Keratinocyte (primary cell): ENCODE measurements at regions not wholly inside any gene's neighbourhood (a gene's known extent, or its start where the extent isn't known, plus 50 kb on each side); places are given as distances from the start of the nearest gene placed in this dataset.

ENCODE experiments used
- DNase-seq: peaks from one replicate; pipeline ENCODE4 v3.0.0-alpha.2; 2011; ENCODE audit warnings: low read depth, missing footprints, low spot score
- FAIRE-seq: peaks from 2 replicates; lab custom pipeline; 2011; peaks lifted over from hg19 to GRCh38; lab: Jason Lieb, UNC
- H2AFZ ChIP-seq: 2 replicates; pipeline ENCODE4 v1.6.0; 2012; ENCODE audit warnings: low read length, control low read depth, inconsistent platforms; ENCODE audit not compliant: control insufficient read depth
- H3K27ac ChIP-seq: 2 replicates; pipeline ENCODE4 v1.5.1; 2011; ENCODE audit warnings: low read length; ENCODE audit not compliant: control insufficient read depth, insufficient read depth
- H3K27me3 ChIP-seq: 3 replicates; pipeline ENCODE4 v1.6.0; 2011; ENCODE audit warnings: low read length; ENCODE audit not compliant: control insufficient read depth, insufficient read depth; ENCODE audit errors: extremely low read depth
- H3K36me3 ChIP-seq, 2 experiments: 2 replicates in 1 of 2; 3 replicates in 1 of 2; pipeline ENCODE4 v1.5.1; 2011; ENCODE audit warnings: low read length in 2 of 2, mild to moderate bottlenecking in 1 of 2; ENCODE audit not compliant: control insufficient read depth in 2 of 2, insufficient read depth in 2 of 2; ENCODE audit errors: extremely low read depth in 1 of 2
- H3K4me1 ChIP-seq: 3 replicates; pipeline ENCODE4 v1.5.1; 2011; ENCODE audit warnings: low read length; ENCODE audit not compliant: control insufficient read depth, insufficient read depth; ENCODE audit errors: extremely low read depth
- H3K4me2 ChIP-seq: 3 replicates; pipeline ENCODE4 v1.6.0; 2011; ENCODE audit warnings: low read depth, low read length; ENCODE audit not compliant: control insufficient read depth, insufficient read depth; ENCODE audit errors: extremely low read depth
- H3K4me3 ChIP-seq, 3 experiments: fragments of 200-600 bp in 1 of 3; sonication (generic) in 1 of 3; 2 replicates in 2 of 3; 3 replicates in 1 of 3; pipeline ENCODE4 v1.5.1; 2011 to 2016; ENCODE audit warnings: low read length in 3 of 3, mild to moderate bottlenecking in 3 of 3, control low read depth in 2 of 3, inconsistent platforms in 1 of 3, low read depth in 1 of 3, mixed read lengths in 1 of 3, mixed run types in 1 of 3, moderate library complexity in 1 of 3; ENCODE audit not compliant: control insufficient read depth in 2 of 3, insufficient read depth in 2 of 3; ENCODE audit errors: extremely low read depth in 1 of 3
- H3K79me2 ChIP-seq: 2 replicates; pipeline ENCODE4 v1.6.0; 2012; ENCODE audit warnings: low read length; ENCODE audit not compliant: control insufficient read depth, insufficient read depth
- H3K9ac ChIP-seq: 3 replicates; pipeline ENCODE4 v1.6.0; 2011; ENCODE audit warnings: low read length; ENCODE audit not compliant: control insufficient read depth, insufficient read depth; ENCODE audit errors: extremely low read depth
- H3K9me1 ChIP-seq: 3 replicates; pipeline ENCODE4 v1.6.0; 2011; ENCODE audit warnings: low read length; ENCODE audit not compliant: control insufficient read depth, insufficient read depth; ENCODE audit errors: extremely low read depth
- H3K9me3 ChIP-seq: 2 replicates; pipeline ENCODE4 v1.5.1; 2012; ENCODE audit warnings: low read depth, low read length; ENCODE audit not compliant: control insufficient read depth
- H4K20me1 ChIP-seq: 3 replicates; pipeline ENCODE4 v1.6.0; 2011; ENCODE audit warnings: low read length; ENCODE audit not compliant: control insufficient read depth, insufficient read depth; ENCODE audit errors: extremely low read depth
- EZH2 ChIP-seq: IDR thresholded peaks from one replicate; pipeline ENCODE4 v1.6.1; 2012; ENCODE audit warnings: inconsistent platforms, mild to moderate bottlenecking, low read length, moderate library complexity
- dilution Hi-C: fragments of 300-500 bp; cut with MboI; formaldehyde crosslinking; loops from one replicate; pipeline ENCODE4 v1.7.0; 2020; ENCODE audit warnings: low sequenced_read_pairs; ENCODE audit not compliant: extremely low pct_ligation_motif_present
- TF ChIP-seq, protein P1 (sequence below), 3 experiments: IDR thresholded peaks in 1 of 3; conservative IDR thresholded peaks in 1 of 3; optimal IDR thresholded peaks in 1 of 3; 2 replicates in 2 of 3; 3 replicates in 1 of 3; pipeline versions ENCODE3 to v1.5.1; 2011; ENCODE audit warnings: low read length in 3 of 3, mild to moderate bottlenecking in 3 of 3, moderate library complexity in 2 of 3, control low read depth in 1 of 3, inconsistent platforms in 1 of 3; ENCODE audit not compliant: insufficient read depth in 2 of 3; ENCODE audit errors: extremely low read depth in 1 of 3

DNA sequence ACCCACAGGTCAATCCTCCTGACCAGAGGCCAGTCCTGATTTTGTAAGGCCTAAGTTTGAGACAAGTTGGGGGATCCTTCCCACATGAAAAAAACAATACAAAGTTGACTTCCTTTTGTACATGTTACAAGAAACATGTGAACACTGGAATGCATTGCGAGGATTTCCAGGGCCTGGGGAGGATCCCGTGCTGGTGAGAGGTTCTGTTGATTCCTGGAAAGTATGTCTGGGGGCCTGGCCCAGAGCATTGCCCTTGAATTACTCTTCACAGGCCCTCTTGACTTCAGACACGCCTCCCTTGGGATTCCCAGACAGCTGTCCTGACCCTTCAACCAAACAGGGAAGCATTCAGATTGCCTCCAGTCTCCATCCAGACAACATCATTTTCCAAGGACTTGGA is 234.2 kb upstream of the IRX2 start:
- Histone ChIP-seq H3K9ac (no peak overlapping the region), H3K4me3 (no peak overlapping the region), H3K4me1 (no peaks in the 10 kb centered on the region), H3K9me1 (no peaks in the 10 kb centered on the region), H2AFZ (no peak overlapping the region), H3K27me3 (peaks cover 3% of the 10 kb centered on the region), H3K79me2 (no peaks in the 10 kb centered on the region), H3K9me3 (no peaks in the 10 kb centered on the region), H3K27ac (no peak overlapping the region), H3K4me2 (no peak overlapping the region), H4K20me1 (no peaks in the 10 kb centered on the region), H3K36me3 (no peaks in the 10 kb centered on the region)
- dilution Hi-C loops: no loop called here
- DNase-seq (no peak), FAIRE-seq (no peak)
- TF ChIP-seq EZH2: no peak
- TF ChIP-seq, protein P1, sequence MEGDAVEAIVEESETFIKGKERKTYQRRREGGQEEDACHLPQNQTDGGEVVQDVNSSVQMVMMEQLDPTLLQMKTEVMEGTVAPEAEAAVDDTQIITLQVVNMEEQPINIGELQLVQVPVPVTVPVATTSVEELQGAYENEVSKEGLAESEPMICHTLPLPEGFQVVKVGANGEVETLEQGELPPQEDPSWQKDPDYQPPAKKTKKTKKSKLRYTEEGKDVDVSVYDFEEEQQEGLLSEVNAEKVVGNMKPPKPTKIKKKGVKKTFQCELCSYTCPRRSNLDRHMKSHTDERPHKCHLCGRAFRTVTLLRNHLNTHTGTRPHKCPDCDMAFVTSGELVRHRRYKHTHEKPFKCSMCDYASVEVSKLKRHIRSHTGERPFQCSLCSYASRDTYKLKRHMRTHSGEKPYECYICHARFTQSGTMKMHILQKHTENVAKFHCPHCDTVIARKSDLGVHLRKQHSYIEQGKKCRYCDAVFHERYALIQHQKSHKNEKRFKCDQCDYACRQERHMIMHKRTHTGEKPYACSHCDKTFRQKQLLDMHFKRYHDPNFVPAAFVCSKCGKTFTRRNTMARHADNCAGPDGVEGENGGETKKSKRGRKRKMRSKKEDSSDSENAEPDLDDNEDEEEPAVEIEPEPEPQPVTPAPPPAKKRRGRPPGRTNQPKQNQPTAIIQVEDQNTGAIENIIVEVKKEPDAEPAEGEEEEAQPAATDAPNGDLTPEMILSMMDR (optimal IDR thresholded peaks at IDR 0.05 in 1 of 3, IDR thresholded peaks at IDR 0.05 in 1 of 3, conservative IDR thresholded peaks at IDR 0.05 in 1 of 3; ENCODE audit: extremely low read depth in 1 of 3, insufficient read depth in 2 of 3, low read length in 3 of 3): no peak

DNA sequence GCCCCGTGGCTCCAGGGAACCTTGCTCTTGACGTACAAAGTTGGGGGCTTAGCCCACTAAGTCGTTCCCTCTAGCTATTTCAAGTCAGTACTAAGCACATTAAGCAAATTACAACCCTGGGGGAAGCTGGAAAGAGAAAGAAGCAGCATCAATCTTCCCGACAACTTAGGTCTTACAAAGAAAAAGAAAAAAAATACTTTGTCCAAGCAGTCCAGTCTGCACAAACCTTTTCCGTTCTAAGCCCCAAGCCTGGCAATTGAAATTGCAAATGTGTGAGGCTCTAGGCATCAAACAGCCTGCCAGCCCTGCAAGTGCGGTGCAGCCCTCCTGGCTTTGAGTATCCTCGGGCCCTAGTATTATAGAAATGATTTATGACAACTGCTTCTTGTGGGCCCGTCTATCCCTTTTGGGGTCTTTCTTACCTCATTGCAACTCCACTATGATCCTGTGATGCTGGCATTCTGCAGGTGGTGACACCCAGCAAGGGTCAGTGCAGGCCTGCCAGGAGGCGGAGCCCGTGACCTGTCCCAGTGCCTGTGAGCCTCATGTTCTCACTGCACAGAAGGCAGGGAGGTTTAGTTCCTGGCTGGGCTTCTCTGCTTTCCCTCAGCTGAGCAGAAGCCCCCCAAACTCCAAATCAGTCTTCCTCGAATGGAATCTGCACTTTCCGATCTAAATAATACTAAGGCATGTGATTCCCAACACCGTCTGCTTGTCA is 232.3 kb upstream of the IRX2 start:
- no peaks in the 10 kb centered on the region for H3K9me3 ChIP-seq
- no peaks in the 10 kb centered on the region for H3K36me3 ChIP-seq
- FAIRE-seq (no peak), DNase-seq (no peak)
- no peaks in the 10 kb centered on the region for H3K4me1 ChIP-seq
- dilution Hi-C loops: no loop called here
- no peak overlapping the region for H2AFZ ChIP-seq
- H3K79me2 ChIP-seq: no peaks in the 10 kb centered on the region
- H3K4me2 ChIP-seq: no peak overlapping the region
- H3K4me3 ChIP-seq: no peak overlapping the region
- H3K27me3 ChIP-seq: no peaks in the 10 kb centered on the region
- H3K9me1 ChIP-seq: no peaks in the 10 kb centered on the region
- no peaks in the 10 kb centered on the region for H4K20me1 ChIP-seq
- TF ChIP-seq, protein P1 (optimal IDR thresholded peaks at IDR 0.05 in 1 of 3, IDR thresholded peaks at IDR 0.05 in 1 of 3, conservative IDR thresholded peaks at IDR 0.05 in 1 of 3; ENCODE audit: extremely low read depth in 1 of 3, insufficient read depth in 2 of 3, low read length in 3 of 3): no peak
- no peak for TF ChIP-seq EZH2
- H3K27ac ChIP-seq: no peak overlapping the region
- no peak overlapping the region for H3K9ac ChIP-seq
